IgD-negative memory B cell (primary cell): ENCODE measurements at regions not wholly inside any gene's neighbourhood (a gene's known extent, or its start where the extent isn't known, plus 50 kb on each side); places are given as distances from the start of the nearest gene placed in this dataset.
A peak's percentile ranks its signal among the peaks of the same experiment; 100 is the strongest.

ENCODE experiments used
- H3K27ac Mint-ChIP-seq, 3 donors: one replicate each; pipeline ENCODE4 v1.8.0; 2020 to 2022; ENCODE audit warnings: mild to moderate bottlenecking in 3 of 3, mixed read lengths in 3 of 3, moderate library complexity in 1 of 3
- H3K27me3 Mint-ChIP-seq: one replicate; pipeline ENCODE4 v1.8.0; 2021; ENCODE audit warnings: mixed read lengths
- H3K36me3 Mint-ChIP-seq: one replicate; pipeline ENCODE4 v1.8.0; 2020; ENCODE audit warnings: mild to moderate bottlenecking, mixed read lengths
- H3K4me1 Mint-ChIP-seq, 3 donors: one replicate each; pipeline ENCODE4 v1.8.0; 2020 to 2022; ENCODE audit warnings: mixed read lengths in 3 of 3, mild to moderate bottlenecking in 1 of 3
- H3K4me3 Mint-ChIP-seq, 4 donors: one replicate each; pipeline ENCODE4 v1.8.0; 2020 to 2022; ENCODE audit warnings: mild to moderate bottlenecking in 4 of 4, mixed read lengths in 4 of 4, moderate library complexity in 3 of 4
- H3K9me3 Mint-ChIP-seq, 3 donors: one replicate each; pipeline ENCODE4 v1.8.0; 2020 to 2021; ENCODE audit warnings: mixed read lengths in 3 of 3, mild to moderate bottlenecking in 1 of 3

DNA sequence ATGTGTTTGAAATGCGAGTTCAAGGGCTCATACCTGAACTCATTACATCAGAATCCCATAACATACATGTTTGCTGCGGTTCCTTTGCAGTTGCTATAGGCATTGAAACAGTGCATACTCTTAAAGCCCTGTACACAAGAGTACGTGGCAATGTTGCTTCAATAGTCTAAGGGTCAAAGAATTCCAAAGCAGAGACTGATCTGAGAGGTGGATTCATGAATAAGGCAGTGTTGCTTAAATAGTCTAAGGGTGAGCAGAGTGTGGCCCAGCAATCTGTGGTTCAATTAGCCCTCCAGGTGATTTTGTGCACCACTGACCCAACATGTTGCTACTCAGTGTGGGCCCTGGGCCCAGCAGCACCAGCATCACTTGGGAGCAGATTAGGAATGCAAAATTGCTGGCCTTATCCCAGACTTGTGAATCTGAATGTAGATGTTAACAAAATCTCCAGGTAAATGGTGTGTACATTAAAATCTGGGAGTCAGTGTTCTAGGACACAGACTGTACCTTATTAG, 314.7 kb upstream of the UMPS start:
- Mint-ChIP-seq H3K27me3 (peaks cover 3% of the 10 kb centered on the region), H3K36me3 (no peaks in the 10 kb centered on the region), H3K4me3 (no peak overlapping the region), H3K27ac (no peak overlapping the region), H3K4me1 (no peaks in the 10 kb centered on the region), H3K9me3 (no peaks in the 10 kb centered on the region)

DNA sequence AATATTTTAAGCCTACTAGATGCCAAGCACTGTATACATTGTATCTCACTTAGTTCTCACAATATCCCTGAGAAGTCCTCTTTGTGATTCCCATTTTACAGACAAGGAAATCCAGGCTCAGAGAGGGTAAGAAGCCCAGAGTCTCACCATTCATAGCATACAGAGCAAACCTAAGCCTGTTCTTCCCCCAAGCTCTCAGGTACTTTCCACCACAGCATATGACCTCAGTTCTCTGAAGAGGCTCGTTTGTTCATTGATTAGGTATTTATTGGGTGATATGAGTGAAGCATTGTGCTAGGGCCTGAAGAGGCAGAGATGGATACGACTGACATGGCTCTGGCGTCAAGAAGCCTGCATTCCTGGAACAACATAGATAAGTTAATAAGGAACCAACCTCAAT, 310.9 kb upstream of the UMPS start:
- H3K4me3 Mint-ChIP-seq: no peak overlapping the region

DNA sequence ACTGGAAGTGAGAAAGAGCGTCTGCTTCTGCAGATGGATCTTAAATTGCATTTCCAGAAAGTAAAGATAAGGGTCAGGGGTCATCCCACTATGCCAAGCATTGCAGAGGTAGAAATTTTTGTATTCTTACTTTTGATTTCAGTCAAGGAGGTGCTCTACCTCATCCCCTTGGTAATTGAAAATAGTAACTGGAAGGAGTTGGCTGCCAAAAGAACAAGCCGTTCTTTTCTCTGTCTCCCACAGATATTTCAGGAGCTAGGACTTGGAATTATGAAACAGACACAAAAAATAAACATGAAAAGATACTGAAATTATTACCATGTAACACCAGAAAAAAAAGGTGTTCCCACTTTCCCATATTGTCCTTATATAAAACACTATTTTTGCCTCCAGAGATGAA, 309.9 kb upstream of the UMPS start:
- H3K36me3 Mint-ChIP-seq: no peaks in the 10 kb centered on the region
- no peak overlapping the region for H3K4me3 Mint-ChIP-seq
- no peaks in the 10 kb centered on the region for H3K4me1 Mint-ChIP-seq
- no peak overlapping the region for H3K27ac Mint-ChIP-seq
- no peaks in the 10 kb centered on the region for H3K9me3 Mint-ChIP-seq
- H3K27me3 Mint-ChIP-seq: peaks cover 3% of the 10 kb centered on the region

More for the DNA sequence above, 310.9 kb upstream of the UMPS start:
- Mint-ChIP-seq H3K27ac (peak overlapping the region in 1 of 3 donors; percentile 1), H3K9me3 (no peaks in the 10 kb centered on the region), H3K4me1 (no peaks in the 10 kb centered on the region), H3K36me3 (no peaks in the 10 kb centered on the region), H3K27me3 (peaks cover 3% of the 10 kb centered on the region)

DNA sequence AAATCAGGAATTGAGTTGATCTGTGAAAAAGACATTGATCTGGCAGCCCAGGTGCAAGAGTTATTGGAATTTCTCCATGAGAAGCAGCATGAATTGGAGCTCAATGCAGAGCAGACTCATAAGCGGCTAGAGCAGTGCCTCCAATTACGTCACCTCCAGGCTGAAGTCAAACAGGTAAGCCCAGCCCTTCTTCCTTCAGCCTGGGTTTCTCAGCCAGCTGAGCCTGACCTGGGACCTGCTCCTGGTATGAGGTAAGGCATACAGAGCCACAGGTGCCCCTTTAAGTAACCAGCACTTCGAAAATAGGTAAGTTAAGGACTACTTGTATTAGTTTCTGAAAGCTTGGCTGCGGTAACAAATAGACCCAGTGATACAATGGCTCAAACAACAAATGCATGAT, 307.4 kb upstream of the UMPS start:
- H3K4me1 Mint-ChIP-seq: no peaks in the 10 kb centered on the region
- H3K36me3 Mint-ChIP-seq: no peaks in the 10 kb centered on the region
- H3K27me3 Mint-ChIP-seq: no peaks in the 10 kb centered on the region

DNA sequence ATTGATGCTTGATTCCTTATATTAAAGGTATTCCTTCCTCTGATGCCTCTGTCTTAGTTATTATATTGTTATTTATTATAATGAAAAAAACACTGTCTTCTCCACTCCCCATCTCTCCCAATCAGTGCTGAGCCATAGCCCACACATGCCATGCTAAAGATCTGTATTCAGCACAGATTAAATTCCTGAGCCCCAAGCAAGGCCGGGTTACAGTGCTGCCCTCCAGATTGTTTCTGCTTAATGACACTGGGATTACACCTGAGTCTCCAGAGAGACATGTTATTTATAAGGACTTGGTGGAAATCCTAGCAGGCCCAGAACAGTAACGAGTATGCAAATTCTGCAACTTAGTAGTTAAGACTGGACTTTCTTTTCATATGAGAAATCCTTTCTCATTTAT, 305.9 kb upstream of the UMPS start:
- Mint-ChIP-seq H3K9me3 (no peaks in the 10 kb centered on the region), H3K36me3 (no peaks in the 10 kb centered on the region), H3K4me1 (no peaks in the 10 kb centered on the region), H3K27ac (no peak overlapping the region), H3K27me3 (no peaks in the 10 kb centered on the region), H3K4me3 (no peak overlapping the region)

More for the DNA sequence above, 307.4 kb upstream of the UMPS start:
- no peak overlapping the region for H3K4me3 Mint-ChIP-seq
- no peak overlapping the region for H3K27ac Mint-ChIP-seq
- H3K9me3 Mint-ChIP-seq: no peaks in the 10 kb centered on the region

DNA sequence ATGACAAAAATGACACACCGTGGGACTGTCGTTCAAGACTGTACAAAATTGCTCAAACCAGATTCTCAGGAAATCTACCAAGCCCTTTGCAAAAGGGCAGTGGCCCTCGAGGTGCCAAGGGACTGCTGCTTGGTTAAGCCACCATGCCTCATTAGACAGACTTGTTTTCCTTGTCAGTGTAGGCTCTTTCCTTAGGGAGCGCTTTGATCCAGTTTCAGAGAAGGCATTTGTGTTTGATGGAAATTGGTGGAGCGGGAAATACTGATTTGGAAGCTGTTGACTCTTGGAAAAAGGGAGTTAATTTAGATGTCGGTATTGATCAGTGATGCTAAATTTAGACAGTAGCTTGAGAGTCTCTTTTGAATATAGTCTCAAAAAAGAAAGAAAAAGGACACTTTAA, 304.3 kb upstream of the UMPS start:
- H3K36me3 Mint-ChIP-seq: no peaks in the 10 kb centered on the region
- no peak overlapping the region for H3K4me3 Mint-ChIP-seq
- H3K4me1 Mint-ChIP-seq: peaks cover 0 to 1% (median 0%) of the 10 kb centered on the region in 3 donors
- no peak overlapping the region for H3K27ac Mint-ChIP-seq
- no peaks in the 10 kb centered on the region for H3K27me3 Mint-ChIP-seq
- H3K9me3 Mint-ChIP-seq: no peaks in the 10 kb centered on the region

DNA sequence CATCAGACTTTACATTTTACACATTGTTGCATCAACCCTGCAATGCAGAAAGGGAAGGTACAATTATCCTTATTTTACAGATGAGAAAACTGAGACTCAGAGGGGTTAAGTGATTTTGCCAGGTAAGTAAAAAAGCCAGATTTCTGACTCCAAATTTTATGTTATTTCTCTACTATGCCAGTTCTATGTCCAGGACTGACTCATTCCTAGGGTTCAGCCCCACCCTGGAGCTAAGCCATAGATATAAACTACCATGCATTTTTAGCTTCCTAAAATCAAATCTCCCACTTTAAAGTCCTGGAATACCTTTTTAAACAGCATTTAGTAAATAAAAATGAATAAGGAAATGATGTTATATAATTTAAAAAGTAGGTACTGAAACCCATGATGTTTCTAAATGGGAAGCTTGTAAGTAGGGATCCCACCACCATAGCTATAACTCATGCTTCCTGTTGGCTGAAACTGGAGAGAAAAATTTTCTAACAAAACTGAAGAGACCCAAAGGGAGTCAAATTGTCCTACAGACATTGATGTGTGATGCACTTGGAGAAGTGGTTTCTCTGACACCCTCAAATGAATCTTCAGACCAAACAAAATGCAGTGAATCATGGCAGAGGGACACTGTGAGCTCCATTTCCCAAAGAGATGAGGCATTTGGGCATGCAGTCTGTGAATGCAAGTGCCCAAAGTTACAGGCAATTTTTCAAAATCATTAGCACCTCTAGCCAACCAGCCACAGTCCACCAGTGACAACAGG, 301.7 kb upstream of the UMPS start:
- peak overlapping the region in 1 of 3 donors; percentile 82 for H3K27ac Mint-ChIP-seq
- no peaks in the 10 kb centered on the region for H3K27me3 Mint-ChIP-seq
- H3K9me3 Mint-ChIP-seq: no peaks in the 10 kb centered on the region
- H3K4me3 Mint-ChIP-seq: no peak overlapping the region
- peaks cover 0 to 1% (median 0%) of the 10 kb centered on the region in 3 donors for H3K4me1 Mint-ChIP-seq
- H3K36me3 Mint-ChIP-seq: peaks cover 2% of the 10 kb centered on the region

DNA sequence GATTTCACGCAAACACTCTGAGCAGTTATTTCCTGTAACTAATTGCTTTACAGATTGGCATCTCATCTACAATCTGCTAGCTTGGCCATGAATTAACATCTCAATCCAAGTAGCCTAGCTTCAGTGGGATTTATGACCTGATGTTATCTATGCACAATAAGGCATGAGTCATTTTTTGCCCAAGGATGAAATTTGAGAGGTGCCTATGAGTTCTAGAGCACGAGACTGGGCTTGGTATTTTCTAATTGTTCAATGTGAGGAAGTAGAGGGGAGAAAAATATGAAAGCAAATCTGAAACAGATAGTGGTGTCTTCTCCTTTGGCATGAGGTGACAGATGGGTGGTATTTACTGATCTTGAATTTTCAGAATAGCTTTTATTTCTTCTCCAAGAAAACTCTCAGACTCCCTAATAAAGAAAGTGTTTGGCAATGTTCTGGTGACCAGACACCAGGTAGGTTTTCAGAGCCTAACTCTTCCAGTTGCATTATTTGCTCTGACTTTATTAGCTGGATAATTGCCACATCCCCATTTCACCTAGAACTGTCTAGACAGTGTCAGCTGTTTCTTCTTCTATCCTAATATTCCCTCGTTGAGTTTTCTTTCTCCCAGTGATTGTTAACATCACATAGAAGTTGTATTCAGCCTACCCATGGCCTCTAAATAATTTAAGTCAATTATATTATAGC, 301.0 kb upstream of the UMPS start:
- Mint-ChIP-seq H3K4me3 (no peak overlapping the region), H3K27ac (peak overlapping the region in 1 of 3 donors; percentile 82), H3K36me3 (peaks cover 2% of the 10 kb centered on the region), H3K9me3 (no peaks in the 10 kb centered on the region), H3K27me3 (no peaks in the 10 kb centered on the region), H3K4me1 (peaks cover 0 to 1% (median 0%) of the 10 kb centered on the region in 3 donors)

DNA sequence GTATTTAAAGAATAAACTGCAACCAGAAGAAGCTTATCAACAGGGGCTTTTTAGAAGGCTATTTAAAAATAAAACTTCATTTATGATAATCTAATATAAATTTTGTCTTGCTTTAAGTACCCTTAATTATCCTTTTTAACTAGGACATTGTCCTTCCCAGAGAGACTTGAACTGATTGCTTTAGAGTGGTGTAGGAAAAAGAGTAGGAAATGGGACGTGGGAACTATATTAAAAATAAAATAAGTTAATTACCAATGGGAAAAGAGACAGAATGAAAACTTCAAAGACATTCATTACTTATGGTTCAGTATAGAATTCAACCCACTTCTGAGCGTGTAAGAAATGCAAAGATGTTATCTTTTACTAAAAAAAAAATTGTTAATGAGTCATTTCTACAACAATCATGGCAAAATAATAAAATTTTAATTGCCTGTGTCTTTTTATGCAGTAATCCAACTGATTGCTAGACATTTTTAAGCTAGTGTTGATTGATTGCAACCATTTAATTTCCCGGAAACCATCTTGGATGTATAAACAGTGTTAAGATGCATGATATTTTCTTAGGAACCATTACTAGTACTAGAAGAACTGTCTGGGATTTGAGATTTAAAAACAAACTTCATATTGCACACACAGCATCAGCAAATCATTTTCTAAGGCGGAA, 298.8 kb upstream of the UMPS start:
- Mint-ChIP-seq H3K36me3 (peaks cover 2% of the 10 kb centered on the region), H3K27ac (no peak overlapping the region), H3K9me3 (peaks cover 0 to 2% (median 0%) of the 10 kb centered on the region in 3 donors), H3K27me3 (no peaks in the 10 kb centered on the region), H3K4me3 (no peak overlapping the region), H3K4me1 (peaks cover 0 to 1% (median 0%) of the 10 kb centered on the region in 3 donors)

DNA sequence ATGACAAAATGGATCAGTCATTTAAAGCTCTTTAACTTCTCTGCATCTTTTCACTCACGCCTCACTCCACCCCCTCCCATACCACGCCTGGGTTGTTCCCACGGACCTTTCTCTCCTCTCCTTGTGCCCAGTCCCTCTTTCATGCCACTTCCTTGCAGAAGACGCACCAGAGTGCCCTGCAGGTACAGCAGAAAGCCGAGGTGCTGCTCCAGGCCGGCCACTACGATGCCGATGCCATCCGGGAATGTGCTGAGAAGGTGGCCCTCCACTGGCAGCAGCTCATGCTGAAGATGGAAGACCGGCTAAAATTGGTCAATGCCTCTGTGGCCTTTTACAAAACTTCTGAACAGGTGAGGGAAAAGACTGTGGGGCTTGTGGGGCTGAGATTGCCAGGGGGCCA, 296.1 kb upstream of the UMPS start:
- H3K4me1 Mint-ChIP-seq: peaks cover 0 to 1% (median 0%) of the 10 kb centered on the region in 3 donors
- peaks cover 2% of the 10 kb centered on the region for H3K36me3 Mint-ChIP-seq
- peaks cover 0 to 2% (median 0%) of the 10 kb centered on the region in 3 donors for H3K9me3 Mint-ChIP-seq
- no peak overlapping the region for H3K4me3 Mint-ChIP-seq
- H3K27ac Mint-ChIP-seq: no peak overlapping the region
- H3K27me3 Mint-ChIP-seq: no peaks in the 10 kb centered on the region

DNA sequence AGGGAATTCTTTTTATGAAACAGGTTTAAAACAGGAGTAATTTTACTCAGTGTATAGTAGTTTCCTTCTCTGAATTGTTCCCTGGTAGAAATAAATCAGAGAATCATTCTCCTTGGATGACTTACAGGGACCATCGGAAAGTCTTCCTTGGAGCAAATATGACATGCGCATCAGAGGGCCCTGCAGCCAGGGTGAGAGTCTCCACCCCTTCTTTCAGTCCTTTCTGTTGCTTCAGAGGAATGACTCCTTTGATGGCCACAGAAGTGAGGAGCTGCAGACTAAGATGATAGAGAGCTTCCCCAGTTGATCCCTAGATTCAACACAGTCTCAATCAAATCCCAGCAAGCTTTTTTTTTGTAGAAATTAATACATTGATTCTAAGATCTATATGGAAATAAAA, 294.8 kb upstream of the UMPS start:
- H3K27ac Mint-ChIP-seq: no peak overlapping the region
- no peaks in the 10 kb centered on the region for H3K4me1 Mint-ChIP-seq
- peaks cover 0 to 2% (median 0%) of the 10 kb centered on the region in 3 donors for H3K9me3 Mint-ChIP-seq
- peaks cover 2% of the 10 kb centered on the region for H3K36me3 Mint-ChIP-seq
- peaks cover 2% of the 10 kb centered on the region for H3K27me3 Mint-ChIP-seq
- no peak overlapping the region for H3K4me3 Mint-ChIP-seq

DNA sequence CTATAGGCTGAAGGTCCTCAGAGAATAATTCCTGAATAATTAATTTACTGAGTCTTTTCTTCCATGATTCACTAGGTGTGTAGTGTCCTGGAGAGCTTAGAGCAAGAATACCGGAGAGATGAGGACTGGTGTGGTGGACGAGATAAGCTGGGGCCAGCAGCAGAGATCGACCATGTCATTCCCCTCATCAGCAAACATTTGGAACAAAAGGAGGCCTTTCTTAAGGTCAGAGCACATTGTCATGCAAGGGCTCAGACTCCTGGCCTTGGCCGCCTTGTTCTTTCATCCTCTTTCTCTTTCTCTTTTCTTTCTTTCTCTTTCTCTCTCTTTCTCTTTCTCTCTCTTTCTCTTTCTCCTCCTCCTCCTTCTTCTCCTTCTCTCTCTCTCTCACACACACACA, 291.4 kb upstream of the UMPS start:
- Mint-ChIP-seq H3K9me3 (peaks cover 0 to 2% (median 0%) of the 10 kb centered on the region in 3 donors), H3K4me1 (no peaks in the 10 kb centered on the region), H3K27me3 (peaks cover 2% of the 10 kb centered on the region), H3K4me3 (no peak overlapping the region), H3K36me3 (no peaks in the 10 kb centered on the region), H3K27ac (no peak overlapping the region)

DNA sequence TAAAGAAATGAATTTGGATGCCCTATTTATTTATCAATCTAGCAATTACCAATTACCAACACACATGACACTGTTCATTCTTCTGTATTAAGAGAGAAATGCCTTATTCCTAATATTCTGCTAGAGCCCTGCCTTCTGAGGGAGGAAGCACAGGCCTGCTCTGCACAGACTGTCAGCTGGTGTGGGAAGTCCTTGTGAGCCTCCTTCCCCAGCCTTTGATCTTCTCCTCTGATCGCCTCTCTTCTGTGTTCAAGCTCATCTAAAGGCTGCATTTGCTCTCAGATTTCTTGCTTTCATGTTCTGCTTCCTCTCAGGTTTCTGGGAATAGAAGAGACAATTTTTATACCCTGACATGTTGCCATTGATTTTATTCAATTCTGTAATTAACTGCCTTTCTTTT, 290.6 kb upstream of the UMPS start:
- Mint-ChIP-seq H3K27ac (no peak overlapping the region), H3K9me3 (peaks cover 0 to under 1% (median 0%) of the 10 kb centered on the region in 3 donors), H3K27me3 (peaks cover 9% of the 10 kb centered on the region), H3K36me3 (no peaks in the 10 kb centered on the region), H3K4me3 (no peak overlapping the region), H3K4me1 (no peaks in the 10 kb centered on the region)

DNA sequence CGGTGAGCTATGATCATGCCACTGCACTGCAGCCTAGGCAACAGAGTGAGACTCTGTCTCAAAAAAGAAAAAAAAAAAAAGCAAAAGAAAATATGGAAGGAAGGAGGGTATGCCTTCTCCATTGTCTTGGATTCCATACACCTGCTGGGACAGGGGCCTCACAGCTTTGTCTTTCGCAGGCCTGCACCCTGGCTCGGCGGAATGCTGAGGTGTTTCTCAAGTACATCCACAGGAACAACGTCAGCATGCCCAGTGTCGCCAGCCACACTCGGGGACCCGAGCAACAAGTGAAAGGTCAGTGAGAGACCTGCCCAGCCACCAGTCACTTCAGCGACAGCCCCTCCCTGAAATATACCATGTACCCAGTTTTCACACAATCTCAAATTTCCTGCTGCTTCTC, 288.5 kb upstream of the UMPS start:
- H3K4me1 Mint-ChIP-seq: no peaks in the 10 kb centered on the region
- H3K36me3 Mint-ChIP-seq: no peaks in the 10 kb centered on the region
- no peaks in the 10 kb centered on the region for H3K9me3 Mint-ChIP-seq
- peaks cover 9% of the 10 kb centered on the region for H3K27me3 Mint-ChIP-seq
- no peak overlapping the region for H3K4me3 Mint-ChIP-seq
- no peak overlapping the region for H3K27ac Mint-ChIP-seq

DNA sequence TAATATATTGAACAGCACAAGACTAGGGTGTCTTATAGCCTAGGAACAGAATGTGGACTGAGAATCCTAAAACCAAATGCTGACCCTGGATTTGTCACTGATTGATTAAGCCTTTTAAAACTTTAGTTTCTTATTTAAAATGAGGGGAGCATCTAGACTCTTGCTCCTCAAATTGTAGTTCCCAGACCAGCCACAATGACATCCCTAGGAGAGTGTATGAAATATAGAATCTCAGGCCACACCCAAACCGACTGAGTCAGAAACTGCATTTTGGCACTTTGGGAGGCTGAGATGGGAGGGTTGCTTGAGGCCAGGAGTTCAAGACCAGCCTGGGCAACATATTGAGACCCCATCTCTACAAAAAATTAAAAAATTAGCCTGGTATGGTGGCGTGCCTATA, 287.8 kb upstream of the UMPS start:
- Mint-ChIP-seq H3K36me3 (no peaks in the 10 kb centered on the region), H3K27ac (no peak overlapping the region), H3K9me3 (no peaks in the 10 kb centered on the region), H3K4me3 (no peak overlapping the region), H3K4me1 (no peaks in the 10 kb centered on the region), H3K27me3 (peaks cover 9% of the 10 kb centered on the region)
